ENCODE measurements at regions not wholly inside any gene's neighbourhood (a gene's known extent, or its start where the extent isn't known, plus 50 kb on each side); places are given as distances from the start of the nearest gene placed in this dataset.

- TF ChIP-seq CTCF (IDR thresholded peaks at IDR 0.05; ENCODE audit: low read length): no peak
- no peak for TF ChIP-seq EZH2 (IDR thresholded peaks at IDR 0.05; ENCODE audit: borderline replicate concordance, low read length)
Measured at GRCh38 chr5:68587171-68587570, 371.6 kb downstream of the PIK3R1 start.
